Endothelial cell of umbilical vein (primary cell): ENCODE measurements at regions not wholly inside any gene's neighbourhood (a gene's known extent, or its start where the extent isn't known, plus 50 kb on each side); places are given as distances from the start of the nearest gene placed in this dataset.

Experiments
- BruUV-seq: library from RNA; stranded (reverse); fragments of 400-500 nt; replicated peaks from 2 replicates; lab custom pipeline; 2021; lab: Mats Ljungman, UMichigan
- CTCF ChIA-PET: fragments of 300-600, 350-600 bp; sonication (Branson Sonifier 250); formaldehyde crosslinking; loops from one replicate; lab custom pipeline; 2021; ENCODE audit warnings: antibody characterized with exemption, inconsistent platforms; lab: Charles Lee
- POLR2A ChIA-PET: fragments of 300-600, 350-600 bp; sonication (Branson Sonifier 250); formaldehyde crosslinking; loops from one replicate; lab custom pipeline; 2021; ENCODE audit warnings: antibody characterized with exemption, inconsistent platforms; lab: Charles Lee
- DNase-seq: peaks from one replicate; pipeline ENCODE4 v3.0.0-alpha.2; 2011; ENCODE audit warnings: low read depth, low spot score
- FAIRE-seq: peaks from 2 replicates; lab custom pipeline; 2011; peaks lifted over from hg19 to GRCh38; lab: Jason Lieb, UNC
- H2AFZ ChIP-seq: 2 replicates; pipeline ENCODE4 v1.6.0; 2012; ENCODE audit warnings: low read depth, low read length, control low read depth, inconsistent platforms
- H3K27ac ChIP-seq: 2 replicates; pipeline ENCODE4 v1.5.1; 2011; ENCODE audit warnings: low read depth, mild to moderate bottlenecking, control low read depth, low read length, moderate library complexity; ENCODE audit not compliant: insufficient read depth
- H3K27me3 ChIP-seq, 2 experiments: 2 replicates each; pipeline versions ENCODE4 v1.6.0 to v1.6.1; 2011; ENCODE audit warnings: low read length in 2 of 2, mixed read lengths in 1 of 2; ENCODE audit not compliant: control insufficient read depth in 2 of 2, insufficient read depth in 2 of 2
- H3K36me3 ChIP-seq, 2 experiments: 2 replicates in 1 of 2; 3 replicates in 1 of 2; pipeline ENCODE4 v1.5.1; 2011; ENCODE audit warnings: low read length in 2 of 2, mild to moderate bottlenecking in 1 of 2, moderate library complexity in 1 of 2; ENCODE audit not compliant: control insufficient read depth in 2 of 2, insufficient read depth in 2 of 2; ENCODE audit errors: extremely low read depth in 1 of 2
- H3K4me1 ChIP-seq: 3 replicates; pipeline ENCODE4 v1.5.1; 2011; ENCODE audit warnings: mild to moderate bottlenecking, low read length; ENCODE audit not compliant: control insufficient read depth, insufficient read depth; ENCODE audit errors: extremely low read depth
- H3K4me2 ChIP-seq: 2 replicates; pipeline ENCODE4 v1.6.1; 2011; ENCODE audit warnings: low read length, control low read depth, mixed read lengths; ENCODE audit not compliant: insufficient read depth
- H3K4me3 ChIP-seq, 3 experiments: fragments of 200-600 bp in 1 of 3; sonication (generic), shearing (Covaris generic) in 1 of 3; replicated peaks in 1 of 3; 2 replicates each; pipeline ENCODE4 v1.5.1; 2011 to 2016; ENCODE audit warnings: control low read depth in 3 of 3, low read length in 3 of 3, mild to moderate bottlenecking in 2 of 3, inconsistent platforms in 1 of 3, low read depth in 1 of 3, moderate library complexity in 1 of 3; ENCODE audit not compliant: insufficient read depth in 1 of 3
- H3K79me2 ChIP-seq: 2 replicates; pipeline ENCODE4 v1.6.0; 2012; ENCODE audit warnings: low read length, inconsistent platforms; ENCODE audit not compliant: control insufficient read depth, insufficient read depth
- H3K9ac ChIP-seq: replicated peaks from 2 replicates; pipeline ENCODE3; 2011; ENCODE audit warnings: low read length, control low read depth; ENCODE audit not compliant: insufficient read depth; ENCODE audit errors: extremely low read depth
- H3K9me1 ChIP-seq: replicated peaks from 3 replicates; pipeline ENCODE4 v1.6.0; 2011; ENCODE audit warnings: mild to moderate bottlenecking, low read length; ENCODE audit not compliant: control insufficient read depth, insufficient read depth; ENCODE audit errors: extremely low read depth
- H3K9me3 ChIP-seq: replicated peaks from 2 replicates; pipeline ENCODE4 v1.5.1; 2012; ENCODE audit warnings: low read length, inconsistent platforms; ENCODE audit not compliant: control insufficient read depth, insufficient read depth
- H4K20me1 ChIP-seq: replicated peaks from 2 replicates; pipeline ENCODE3; 2011; ENCODE audit warnings: mild to moderate bottlenecking, low read length; ENCODE audit not compliant: control insufficient read depth, insufficient read depth; ENCODE audit errors: extremely low read depth
- CTCF ChIP-seq, 2 donors: IDR thresholded peaks; 1 replicate in 1 of 2; 2 replicates in 1 of 2; pipeline ENCODE4 v1.5.1; 2011; ENCODE audit warnings: low read length in 2 of 2, mild to moderate bottlenecking in 2 of 2, moderate library complexity in 2 of 2, control low read depth in 1 of 2, inconsistent platforms in 1 of 2, low read depth in 1 of 2; ENCODE audit not compliant: insufficient read depth in 1 of 2; ENCODE audit errors: extremely low read depth in 1 of 2
- EZH2 ChIP-seq: IDR thresholded peaks from 2 replicates; pipeline ENCODE4 v1.6.1; 2012; ENCODE audit warnings: borderline replicate concordance, low read depth, mild to moderate bottlenecking, moderate library complexity, low read length, inconsistent platforms; ENCODE audit not compliant: severe bottlenecking
- JUN ChIP-seq: IDR thresholded peaks from 2 replicates; pipeline ENCODE4 v1.6.1; 2011; ENCODE audit warnings: borderline replicate concordance, low read depth; ENCODE audit not compliant: insufficient read length, insufficient read depth
- MAX ChIP-seq: IDR thresholded peaks from 2 replicates; pipeline ENCODE4 v1.6.1; 2011; ENCODE audit not compliant: insufficient read depth, insufficient read length
- POLR2A ChIP-seq: IDR thresholded peaks from 2 replicates; pipeline ENCODE4 v1.6.1; 2012; ENCODE audit warnings: low read depth, mild to moderate bottlenecking, control low read depth, low read length
- dilution Hi-C: fragments of 300-500 bp; cut with MboI; formaldehyde crosslinking; loops from one replicate; pipeline ENCODE4 v1.15.0; 2019; ENCODE audit warnings: low sequenced_read_pairs; ENCODE audit not compliant: extremely low pct_ligation_motif_present
- intact Hi-C: fragments of 100-400 bp; cut with micrococcal nuclease; formaldehyde crosslinking; loops from one replicate; pipeline ENCODE4 v1.10.0; 2022

DNA sequence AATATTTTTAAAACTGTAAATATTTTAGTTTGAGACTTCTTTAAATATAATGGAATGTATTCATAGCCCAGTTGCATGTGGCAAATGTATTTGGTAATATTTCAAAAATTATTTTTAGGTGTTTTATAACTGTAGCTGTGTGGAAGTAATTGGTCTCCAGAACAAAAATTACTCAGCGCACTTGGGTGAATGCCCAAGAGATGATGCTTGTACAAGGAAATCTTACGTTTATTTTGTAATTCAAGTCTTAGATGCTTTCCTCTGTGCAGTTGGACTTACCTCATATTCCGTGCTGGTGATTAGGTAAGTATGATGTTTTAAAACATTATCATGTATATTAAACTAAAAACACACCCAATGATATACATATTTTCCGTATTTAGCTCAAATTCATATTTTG, 76.7 kb upstream of the SLCO1B1 start:
- POLR2A ChIA-PET, result no interaction called here
- FAIRE-seq, result no peak

More for the DNA sequence above, 76.7 kb upstream of the SLCO1B1 start:
- Histone ChIP-seq H3K27me3 (no peaks in the 10 kb centered on the region), H3K9ac (no peak overlapping the region), H3K4me1 (no peaks in the 10 kb centered on the region), H3K4me3 (no peak overlapping the region), H3K36me3 (no peaks in the 10 kb centered on the region), H2AFZ (no peak overlapping the region), H3K9me1 (no peaks in the 10 kb centered on the region), H3K4me2 (no peak overlapping the region), H3K79me2 (no peaks in the 10 kb centered on the region), H4K20me1 (no peaks in the 10 kb centered on the region), H3K9me3 (no peaks in the 10 kb centered on the region), H3K27ac (no peak overlapping the region)
- CTCF ChIA-PET, result no interaction called here
- intact Hi-C loops, result no loop called here
- dilution Hi-C loops, result no loop called here
- TF ChIP-seq POLR2A, result no peak
- TF ChIP-seq JUN, result no peak
- TF ChIP-seq MAX, result no peak
- TF ChIP-seq EZH2, result no peak
- TF ChIP-seq CTCF (IDR thresholded peaks at IDR 0.05; ENCODE audit: extremely low read depth in 1 of 2, insufficient read depth in 1 of 2, low read depth in 1 of 2, low read length in 2 of 2), result no peak
- DNase-seq, result no peak
- no TSS peak for BruUV-seq
